ENCODE measurements at regions not wholly inside any gene's neighbourhood (a gene's known extent, or its start where the extent isn't known, plus 50 kb on each side); places are given as distances from the start of the nearest gene placed in this dataset.

DNA sequence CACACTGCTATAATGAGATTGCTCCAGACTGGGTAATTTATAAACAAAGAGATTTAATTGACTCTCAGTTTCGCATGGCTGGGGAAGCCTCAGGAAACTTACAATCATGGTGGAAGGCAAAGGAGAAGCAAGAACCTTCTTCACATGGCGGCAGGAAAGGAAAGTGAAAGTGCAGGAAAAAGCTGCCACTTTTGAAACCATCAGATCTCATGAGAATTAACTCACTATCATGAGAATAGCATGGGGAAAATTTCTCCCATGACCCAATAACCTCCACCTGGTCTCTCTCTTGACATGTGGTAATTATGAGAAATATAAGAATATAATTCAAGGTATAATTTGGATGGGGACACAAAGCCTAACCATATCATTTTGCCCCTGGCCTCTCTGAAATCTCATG, 884.2 kb downstream of the GLUD2 start:
- H3K4me1 Mint-ChIP-seq (ENCODE audit: insufficient read depth, unreplicated experiment) = no peaks in the 10 kb centered on the region
- ChIA-PET POLR2A (no interaction called here), CTCF (interaction anchor here (0.6 kb wide), 1 partner anchor 352 kb away, joined by 3 read pairs; no protein-coding TSS in a partner anchor)
- H3K9me3 Mint-ChIP-seq (ENCODE audit: unreplicated experiment) = peaks cover 18% of the 10 kb centered on the region
- no peaks in the 10 kb centered on the region for H3K27me3 Mint-ChIP-seq (ENCODE audit: insufficient read depth, unreplicated experiment)
- TF ChIP-seq, protein P1, sequence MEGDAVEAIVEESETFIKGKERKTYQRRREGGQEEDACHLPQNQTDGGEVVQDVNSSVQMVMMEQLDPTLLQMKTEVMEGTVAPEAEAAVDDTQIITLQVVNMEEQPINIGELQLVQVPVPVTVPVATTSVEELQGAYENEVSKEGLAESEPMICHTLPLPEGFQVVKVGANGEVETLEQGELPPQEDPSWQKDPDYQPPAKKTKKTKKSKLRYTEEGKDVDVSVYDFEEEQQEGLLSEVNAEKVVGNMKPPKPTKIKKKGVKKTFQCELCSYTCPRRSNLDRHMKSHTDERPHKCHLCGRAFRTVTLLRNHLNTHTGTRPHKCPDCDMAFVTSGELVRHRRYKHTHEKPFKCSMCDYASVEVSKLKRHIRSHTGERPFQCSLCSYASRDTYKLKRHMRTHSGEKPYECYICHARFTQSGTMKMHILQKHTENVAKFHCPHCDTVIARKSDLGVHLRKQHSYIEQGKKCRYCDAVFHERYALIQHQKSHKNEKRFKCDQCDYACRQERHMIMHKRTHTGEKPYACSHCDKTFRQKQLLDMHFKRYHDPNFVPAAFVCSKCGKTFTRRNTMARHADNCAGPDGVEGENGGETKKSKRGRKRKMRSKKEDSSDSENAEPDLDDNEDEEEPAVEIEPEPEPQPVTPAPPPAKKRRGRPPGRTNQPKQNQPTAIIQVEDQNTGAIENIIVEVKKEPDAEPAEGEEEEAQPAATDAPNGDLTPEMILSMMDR (IDR thresholded peaks at IDR 0.05; ENCODE audit: unreplicated experiment) = no peak
- no peaks in the 10 kb centered on the region for H3K36me3 Mint-ChIP-seq (ENCODE audit: insufficient read depth, unreplicated experiment)
- BruUV-seq (replicated peaks) = no TSS peak
- H3K27ac Mint-ChIP-seq (ENCODE audit: low read depth, unreplicated experiment) = no peak overlapping the region
- no peak overlapping the region for H3K4me3 Mint-ChIP-seq (ENCODE audit: unreplicated experiment)
- intact Hi-C loops (cut with micrococcal nuclease) = no loop called here
- DNase-seq (ENCODE audit: unreplicated experiment) = no peak

GRCh38 chrX:121932688-121933087, 885.3 kb downstream of the GLUD2 start:
- H3K4me3 Mint-ChIP-seq (ENCODE audit: unreplicated experiment) = no peak overlapping the region
- TF ChIP-seq, protein P1 (IDR thresholded peaks at IDR 0.05; ENCODE audit: unreplicated experiment) = no peak
- no peaks in the 10 kb centered on the region for H3K36me3 Mint-ChIP-seq (ENCODE audit: insufficient read depth, unreplicated experiment)
- intact Hi-C loops (cut with micrococcal nuclease) = no loop called here
- no peak overlapping the region for H3K27ac Mint-ChIP-seq (ENCODE audit: low read depth, unreplicated experiment)
- BruUV-seq (replicated peaks) = no TSS peak
- H3K4me1 Mint-ChIP-seq (ENCODE audit: insufficient read depth, unreplicated experiment) = no peaks in the 10 kb centered on the region
- POLR2A ChIA-PET = interaction anchor here (1.4 kb wide), 1 partner anchor 8 kb away, joined by 4 read pairs; no protein-coding TSS in a partner anchor
- no peaks in the 10 kb centered on the region for H3K27me3 Mint-ChIP-seq (ENCODE audit: insufficient read depth, unreplicated experiment)
- peaks cover 11% of the 10 kb centered on the region for H3K9me3 Mint-ChIP-seq (ENCODE audit: unreplicated experiment)
- no peak for DNase-seq (ENCODE audit: unreplicated experiment)
- CTCF ChIA-PET = no interaction called here

- Mint-ChIP-seq H3K9me3 (ENCODE audit: unreplicated experiment) (peaks cover 19% of the 10 kb centered on the region), H3K4me1 (ENCODE audit: insufficient read depth, unreplicated experiment) (no peaks in the 10 kb centered on the region), H3K27me3 (ENCODE audit: insufficient read depth, unreplicated experiment) (no peaks in the 10 kb centered on the region), H3K27ac (ENCODE audit: low read depth, unreplicated experiment) (no peak overlapping the region), H3K36me3 (ENCODE audit: insufficient read depth, unreplicated experiment) (no peaks in the 10 kb centered on the region), H3K4me3 (ENCODE audit: unreplicated experiment) (no peak overlapping the region)
- DNase-seq (ENCODE audit: unreplicated experiment) = no peak
- BruUV-seq (replicated peaks) = no TSS peak
- intact Hi-C loops (cut with micrococcal nuclease) = no loop called here
- TF ChIP-seq, protein P1 (IDR thresholded peaks at IDR 0.05; ENCODE audit: unreplicated experiment) = no peak
- POLR2A ChIA-PET = no interaction called here
- CTCF ChIA-PET = no interaction called here
These were observed 901.8 kb downstream of the GLUD2 start for GRCh38 chrX:121949041-121949760.

DNA sequence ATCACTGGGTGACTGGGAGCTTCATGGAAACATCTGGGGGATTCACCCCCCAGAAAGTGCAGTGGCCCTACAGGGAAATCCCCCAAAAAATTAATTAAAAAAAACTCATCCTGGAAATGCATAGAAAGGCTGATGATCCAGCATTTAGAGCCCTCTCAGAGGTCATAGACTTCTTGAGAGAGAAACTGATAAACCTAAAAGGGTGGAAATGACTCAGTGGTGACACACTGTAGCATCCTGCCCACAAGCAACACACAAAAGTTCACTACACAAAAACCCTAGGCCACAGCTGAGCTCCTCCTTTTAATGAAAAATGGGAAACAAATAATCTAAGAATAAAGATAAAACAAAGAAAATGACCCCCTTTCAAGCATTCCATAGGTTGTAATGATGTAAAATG, 911.5 kb downstream of the GLUD2 start:
- BruUV-seq (replicated peaks) = no TSS peak
- Mint-ChIP-seq H3K4me3 (ENCODE audit: unreplicated experiment) (no peak overlapping the region), H3K36me3 (ENCODE audit: insufficient read depth, unreplicated experiment) (no peaks in the 10 kb centered on the region), H3K27me3 (ENCODE audit: insufficient read depth, unreplicated experiment) (no peaks in the 10 kb centered on the region), H3K27ac (ENCODE audit: low read depth, unreplicated experiment) (no peak overlapping the region), H3K9me3 (ENCODE audit: unreplicated experiment) (peaks cover 17% of the 10 kb centered on the region), H3K4me1 (ENCODE audit: insufficient read depth, unreplicated experiment) (no peaks in the 10 kb centered on the region)
- POLR2A ChIA-PET = interaction anchor here (0.8 kb wide), 1 partner anchor 278 kb away, joined by 4 read pairs; no protein-coding TSS in a partner anchor
- intact Hi-C loops (cut with micrococcal nuclease) = no loop called here
- TF ChIP-seq, protein P1 (IDR thresholded peaks at IDR 0.05; ENCODE audit: unreplicated experiment) = no peak
- no peak for DNase-seq (ENCODE audit: unreplicated experiment)
- CTCF ChIA-PET = no interaction called here
